ENCODE measurements at regions not wholly inside any gene's neighbourhood (a gene's known extent, or its start where the extent isn't known, plus 50 kb on each side); places are given as distances from the start of the nearest gene placed in this dataset.

DNA sequence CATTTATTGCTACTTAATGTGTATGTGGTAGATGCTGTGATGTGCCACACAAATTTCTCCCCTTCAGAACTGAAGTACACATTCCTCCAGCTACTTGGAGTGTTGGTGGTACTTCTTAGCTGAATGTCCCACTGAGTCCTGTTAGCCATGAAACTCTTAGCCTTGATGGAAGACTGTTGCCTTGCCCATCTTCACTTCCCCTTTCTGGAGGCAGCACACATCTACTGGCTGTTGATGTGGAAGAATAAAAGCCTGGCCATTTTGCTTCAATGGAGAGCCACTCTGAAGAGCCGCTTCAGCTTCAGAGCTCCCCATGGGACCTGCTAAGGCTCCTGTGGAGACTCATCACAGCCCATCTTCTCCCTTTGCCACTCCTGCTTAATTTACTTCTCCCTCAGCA, 157.7 kb upstream of the PITX2 start:
- no peak for DNase-seq

DNA sequence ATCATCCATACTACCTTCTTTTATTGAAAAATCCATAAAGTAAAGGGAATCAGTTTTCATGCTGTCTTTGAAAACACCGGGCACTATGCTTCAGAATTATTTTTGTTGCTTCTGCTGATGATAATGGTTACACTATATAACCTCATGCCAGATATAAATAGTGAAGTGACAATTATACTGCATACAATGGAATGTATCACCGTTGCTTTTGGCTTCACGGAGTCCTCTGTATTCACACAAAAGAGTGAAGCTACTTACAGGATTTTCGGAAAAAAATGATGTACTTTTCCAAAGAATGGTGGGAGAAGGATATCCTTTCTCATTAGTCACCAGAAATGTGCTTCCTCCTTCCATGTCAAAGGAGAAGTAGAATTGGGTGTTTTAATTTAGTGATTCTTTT, 159.1 kb upstream of the PITX2 start:
- DNase-seq: no peak

DNA sequence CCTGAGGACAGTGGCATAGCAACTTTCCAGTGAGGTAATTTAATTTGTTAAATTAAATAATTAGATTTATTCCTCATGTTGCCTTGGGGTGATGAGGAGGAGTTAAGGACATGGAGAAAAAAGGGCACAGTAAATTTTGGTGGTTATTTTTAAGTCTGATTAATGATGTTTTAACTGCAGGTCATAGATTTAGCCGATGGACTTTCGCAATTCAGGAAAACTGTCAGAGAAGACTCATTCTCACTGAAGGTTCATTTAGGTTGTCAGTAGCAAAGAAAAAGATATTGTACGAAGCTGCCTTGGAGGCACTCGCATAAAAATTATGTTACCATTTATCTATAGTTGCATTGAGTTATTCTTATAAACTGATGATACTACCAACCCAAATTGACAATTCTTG, 164.2 kb upstream of the PITX2 start:
- DNase-seq: no peak

DNA sequence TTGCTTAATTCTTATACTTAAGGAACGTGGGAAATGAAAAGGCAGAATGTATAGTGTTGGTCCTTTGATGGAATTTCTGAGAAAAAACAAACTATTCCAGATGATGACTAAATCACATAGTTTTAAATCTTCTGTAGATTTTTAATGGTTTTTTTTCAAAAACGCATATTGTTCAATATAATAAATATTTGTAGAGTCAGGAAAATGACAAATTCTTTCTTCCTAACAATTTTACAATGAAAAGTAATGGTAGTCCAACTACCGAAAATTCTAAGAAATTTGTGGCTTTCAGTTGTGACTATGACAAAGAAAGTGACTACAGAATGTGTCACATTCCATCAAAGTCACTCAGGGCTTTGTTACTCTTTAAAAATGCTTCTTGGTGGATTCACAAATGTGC, 164.8 kb upstream of the PITX2 start:
- no peak for DNase-seq

GRCh38 chr4:110788302-110788701, 165.4 kb upstream of the PITX2 start:
- DNase-seq: no peak

DNA sequence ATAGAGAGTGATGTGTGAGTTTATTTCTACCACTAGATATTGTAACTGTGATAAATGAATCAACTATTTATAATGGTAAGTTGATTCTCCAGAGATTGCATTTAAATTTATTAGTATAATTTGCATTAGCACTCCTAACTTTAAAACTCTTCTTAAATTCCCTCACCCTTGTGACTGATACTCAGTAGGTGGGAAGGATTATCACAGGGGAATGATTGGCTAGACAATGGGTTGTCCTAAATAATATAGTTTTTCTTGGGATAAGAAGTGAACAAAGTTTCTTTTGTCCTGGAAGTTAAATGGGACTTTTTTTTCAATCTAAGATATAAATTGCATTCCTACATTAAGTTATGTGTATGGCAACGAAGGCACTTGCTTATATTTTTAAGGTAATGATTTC, 169.2 kb upstream of the PITX2 start:
- no peak for DNase-seq

- no peak for DNase-seq
Measured at GRCh38 chr4:110793381-110793801, 170.5 kb upstream of the PITX2 start.

DNA sequence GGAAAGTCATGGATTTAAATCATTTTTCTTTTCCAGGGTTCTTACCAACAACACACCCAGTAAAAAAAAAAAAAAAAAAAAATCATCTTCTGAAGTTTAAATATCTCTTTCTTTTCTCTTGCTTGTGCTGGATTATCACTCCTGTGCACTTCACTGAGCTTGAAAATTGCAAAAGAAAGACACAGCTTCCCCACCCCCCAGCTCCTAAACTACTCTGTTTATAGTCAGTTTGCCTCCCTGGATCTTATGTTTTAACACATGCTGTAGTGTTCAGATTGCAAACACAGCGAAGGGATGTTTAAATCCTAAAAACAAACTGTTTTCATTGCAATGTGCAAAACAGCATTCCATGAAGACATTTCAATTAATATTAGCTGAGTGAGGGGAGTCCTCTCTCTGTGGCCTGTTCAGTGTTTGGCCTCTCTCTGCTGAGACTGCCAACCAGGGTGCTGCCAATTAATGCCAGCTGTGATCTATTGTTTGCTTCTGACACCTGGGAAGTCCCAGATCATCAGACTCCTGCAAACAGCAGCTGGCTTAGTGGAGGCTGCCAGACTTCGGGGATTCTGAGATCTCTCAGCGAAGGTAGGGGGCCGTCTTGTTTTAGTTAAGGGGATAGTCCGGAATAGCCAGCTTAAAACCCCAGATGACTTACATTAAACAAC, 171.1 kb upstream of the PITX2 start:
- peak in 2 of 3 experiments; percentile 78 to 92 for DNase-seq

GRCh38 chr4:110795971-110796370, 173.1 kb upstream of the PITX2 start:
- DNase-seq: no peak

DNA sequence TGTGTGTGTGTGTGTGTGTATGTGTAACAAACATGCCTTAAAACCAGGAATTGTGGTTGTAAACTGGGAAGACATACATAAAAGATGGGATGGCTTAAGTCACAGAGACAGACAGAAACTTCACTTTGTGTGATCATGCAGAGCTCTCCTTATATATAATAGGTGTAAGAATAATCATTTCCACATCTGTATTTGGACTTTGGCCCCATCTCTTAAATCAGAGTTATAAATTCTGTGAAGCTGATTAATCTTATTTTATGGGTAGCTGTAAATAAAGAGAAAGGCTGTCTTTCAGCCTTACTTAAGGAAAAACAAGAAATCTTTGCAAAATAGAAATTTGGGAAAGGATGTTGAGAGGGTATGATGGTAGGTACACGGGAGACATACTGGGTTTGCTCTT, 174.6 kb upstream of the PITX2 start:
- DNase-seq: no peak

- no peak for DNase-seq
Measured at GRCh38 chr4:110798687-110799086, 175.8 kb upstream of the PITX2 start.

DNA sequence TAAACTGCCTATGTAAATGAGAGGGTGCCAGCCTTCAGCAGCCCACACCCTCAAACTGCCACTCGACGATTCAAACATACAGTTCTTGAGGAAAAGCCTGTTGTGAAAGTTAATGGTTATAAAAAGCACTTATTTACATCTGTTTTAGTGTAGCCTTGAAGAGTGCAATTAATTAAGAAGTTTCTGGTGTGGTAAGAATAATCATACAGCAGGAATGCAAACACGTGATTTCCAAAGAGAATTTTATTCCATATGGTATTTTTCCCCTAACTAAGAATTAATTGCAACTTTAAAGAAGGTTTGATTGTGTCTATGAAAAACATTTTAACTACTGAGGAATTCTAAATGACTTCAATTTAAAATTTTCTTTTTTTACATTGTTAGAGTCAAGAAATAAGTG, 176.3 kb upstream of the PITX2 start:
- no peak for DNase-seq

DNA sequence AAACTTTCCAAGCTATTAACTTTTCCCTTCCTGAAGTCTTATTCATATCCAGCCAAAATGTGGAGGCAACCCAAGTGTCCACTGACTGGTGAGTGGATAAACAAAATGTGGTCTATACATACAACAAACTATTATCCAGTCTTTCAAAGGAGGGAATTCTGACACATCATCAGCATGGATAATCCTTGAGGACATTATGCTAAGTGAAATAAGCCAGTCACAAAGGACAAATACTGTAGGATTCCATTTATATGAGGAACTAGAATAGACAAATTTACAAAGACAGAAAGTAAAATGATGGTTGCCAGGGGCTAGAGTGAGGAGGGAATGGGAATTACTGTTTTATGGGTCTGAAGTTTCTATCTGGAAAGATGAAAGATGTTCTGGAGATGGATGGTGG, 178.7 kb upstream of the PITX2 start:
- DNase-seq: no peak

- DNase-seq: no peak
Measured at GRCh38 chr4:110808351-110808878, 185.5 kb upstream of the PITX2 start.

DNA sequence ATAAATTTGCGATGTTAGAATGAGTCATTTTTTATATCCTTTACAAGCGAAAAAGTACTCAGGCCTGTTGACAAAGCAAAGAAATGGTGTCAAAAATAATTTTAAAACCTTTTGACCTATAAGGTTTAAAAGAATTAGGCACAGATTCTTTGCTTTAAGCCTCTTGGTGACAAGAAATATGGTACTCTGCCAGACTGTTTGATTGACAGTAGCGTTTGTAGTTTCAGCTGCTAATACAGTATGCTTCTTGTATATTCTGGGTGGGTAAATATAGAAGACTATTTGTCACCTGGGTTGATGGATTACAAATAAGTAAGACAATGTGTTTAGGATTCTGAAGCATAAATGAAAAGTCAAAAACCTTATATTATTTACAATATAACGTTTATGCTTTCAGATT, 193.1 kb upstream of the PITX2 start:
- DNase-seq: peak in 1 of 3 experiments; percentile 27

- DNase-seq: no peak
Measured at GRCh38 chr4:110816367-110816766, 193.5 kb upstream of the PITX2 start.

DNA sequence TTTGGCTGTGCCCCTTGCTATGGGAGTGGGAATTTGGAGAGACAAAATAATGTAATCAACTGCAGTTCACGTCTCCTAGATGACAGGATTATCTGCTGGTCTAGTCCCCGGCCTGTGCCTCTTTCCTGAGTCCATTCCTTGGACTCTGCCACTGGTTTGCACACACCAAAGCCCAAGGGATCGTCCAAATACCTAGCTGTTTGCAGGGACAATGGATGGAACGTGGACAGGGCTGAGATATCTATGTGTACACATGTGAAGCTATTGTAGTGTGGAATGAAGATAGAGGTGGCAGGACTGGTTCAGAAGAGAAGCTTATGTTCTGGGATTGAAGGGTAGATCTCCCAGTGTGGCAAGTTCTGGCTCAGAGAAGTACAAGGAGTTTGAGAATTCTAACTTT, 198.3 kb upstream of the PITX2 start:
- no peak for DNase-seq

DNA sequence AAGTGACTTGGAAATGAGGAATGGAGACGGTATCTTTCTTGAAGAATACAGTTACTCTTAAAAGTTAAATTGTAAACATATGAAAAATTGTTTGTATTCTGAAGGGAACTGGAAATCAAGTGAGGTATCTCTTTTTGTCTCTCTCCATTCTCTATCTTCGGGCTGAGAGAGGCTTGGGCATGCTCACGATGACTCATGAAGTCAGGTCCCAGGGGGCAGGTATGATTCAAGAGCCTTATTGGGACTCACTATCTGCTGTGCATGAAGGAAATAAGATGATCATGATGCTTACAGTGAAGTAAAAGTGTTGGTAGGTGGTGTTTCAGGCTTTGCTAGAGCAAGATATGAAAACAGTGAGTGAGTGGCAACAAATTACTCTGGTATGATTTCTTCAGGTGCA, 200.4 kb upstream of the PITX2 start:
- no peak for DNase-seq

- no peak for DNase-seq
Measured at GRCh38 chr4:110824344-110824743, 201.5 kb upstream of the PITX2 start.

DNA sequence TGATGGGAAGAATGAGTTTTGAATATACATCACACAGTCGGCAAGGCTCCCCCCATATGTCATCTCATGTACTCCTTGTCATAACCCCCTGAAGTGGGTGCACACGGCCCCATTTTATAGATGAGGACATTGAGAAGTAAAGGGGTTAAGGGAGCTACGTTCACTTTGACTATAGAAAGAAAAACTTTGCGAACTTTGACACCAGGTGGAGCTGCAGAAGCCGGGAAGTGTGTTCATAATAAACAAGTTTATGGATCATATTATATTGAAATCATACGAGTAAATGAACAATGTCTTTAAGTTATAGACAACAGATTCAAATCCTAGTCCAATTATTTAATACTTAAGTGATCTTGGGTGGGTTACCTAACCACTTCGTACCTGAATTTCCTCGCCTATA, 203.8 kb upstream of the PITX2 start:
- DNase-seq: no peak

GRCh38 chr4:110830461-110830860, 207.6 kb upstream of the PITX2 start:
- no peak for DNase-seq

DNA sequence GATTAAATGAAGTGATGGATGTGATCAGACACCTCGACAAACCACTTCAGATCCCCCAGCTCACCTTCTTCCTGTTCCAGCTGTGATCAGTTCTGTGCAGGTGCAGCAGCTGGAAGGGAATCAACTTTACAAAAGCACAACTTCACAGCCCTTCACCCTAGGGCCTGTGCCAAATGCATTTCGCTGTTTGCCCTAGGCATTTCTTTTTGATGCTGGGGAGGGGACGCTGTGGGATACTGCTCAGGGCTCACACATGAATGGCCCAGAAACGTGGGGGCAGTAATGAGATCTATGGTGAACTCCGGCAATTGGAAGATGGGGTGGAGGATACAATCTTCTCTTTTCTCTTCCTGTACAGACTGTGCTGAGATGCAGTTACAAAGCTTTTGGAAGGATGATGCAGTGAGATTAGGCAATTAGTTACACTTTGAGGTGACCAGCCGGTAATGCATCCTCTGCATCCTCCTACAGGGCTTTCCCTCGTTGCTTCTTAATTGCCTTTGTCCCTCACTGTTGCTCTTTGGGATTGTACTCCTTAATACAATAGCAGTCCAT, 215.1 kb upstream of the PITX2 start:
- peak in 2 of 3 experiments; percentile 19 to 55 for DNase-seq

- no peak for DNase-seq
Measured at GRCh38 chr4:110840221-110840654, 217.4 kb upstream of the PITX2 start.

DNA sequence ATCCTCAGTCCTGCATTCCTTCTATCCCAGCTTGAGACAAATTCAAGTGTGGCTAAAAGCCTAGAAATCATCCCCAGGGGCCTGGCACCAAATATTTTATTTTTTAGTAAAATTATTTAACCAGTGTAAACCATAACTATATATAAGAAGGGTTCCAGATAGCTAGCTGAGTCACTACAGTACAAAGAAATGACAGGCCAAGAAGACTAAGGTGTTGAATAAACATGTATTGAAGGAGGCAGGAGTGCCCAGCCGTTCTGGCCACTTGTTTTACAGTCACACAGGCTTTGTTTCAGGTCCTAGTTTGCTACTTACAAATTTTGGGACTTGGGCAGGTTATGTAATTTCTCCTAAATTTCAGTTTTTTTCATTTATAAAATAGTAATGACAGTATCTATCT, 225.9 kb upstream of the PITX2 start:
- no peak for DNase-seq

DNA sequence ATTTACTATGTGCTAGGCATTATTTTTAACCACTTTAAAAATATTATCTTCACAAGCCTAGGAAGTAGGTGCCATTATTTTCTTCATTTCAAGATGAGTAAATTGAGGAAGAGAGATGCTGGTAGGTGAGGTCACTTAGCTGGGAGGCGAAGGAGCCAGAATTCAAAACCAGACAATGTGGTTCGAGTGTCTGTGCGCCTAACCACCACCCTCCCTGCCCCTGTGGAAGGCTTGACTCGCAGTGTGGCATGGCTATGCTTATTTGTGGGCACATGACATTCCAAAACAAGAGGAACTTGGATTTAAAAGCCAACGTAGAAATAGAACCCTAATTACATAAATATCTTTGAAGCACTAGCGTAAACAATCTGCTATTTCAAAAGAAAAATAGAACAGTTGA, 226.6 kb upstream of the PITX2 start:
- no peak for DNase-seq

Measured in NCI-H1417 (cell line).